AG04449 (cell line): ENCODE measurements at regions not wholly inside any gene's neighbourhood (a gene's known extent, or its start where the extent isn't known, plus 50 kb on each side); places are given as distances from the start of the nearest gene placed in this dataset.

Experiments
- CTCF ChIA-PET: fragments of 350-600 bp; formaldehyde crosslinking; extraction: SDS; loops from one replicate; lab custom pipeline; 2021; ENCODE audit warnings: antibody characterized with exemption; lab: Yijun Ruan, JAX
- POLR2A ChIA-PET: fragments of 400-600, 350-600 bp; formaldehyde crosslinking; extraction: SDS; loops from one replicate; lab custom pipeline; 2020; ENCODE audit warnings: antibody characterized with exemption, inconsistent platforms; lab: Yijun Ruan, JAX
- DNase-seq: peaks from one replicate; pipeline ENCODE4 v3.0.0-alpha.2; 2010; ENCODE audit warnings: low read depth, low spot score
- H3K4me3 ChIP-seq: 2 replicates; pipeline ENCODE4 v1.5.1; 2011; ENCODE audit warnings: low read depth, mild to moderate bottlenecking, control low read depth, low read length
- TF ChIP-seq, protein P1 (sequence below): IDR thresholded peaks from one replicate; pipeline ENCODE4 v1.5.1; 2011; ENCODE audit warnings: mild to moderate bottlenecking, moderate library complexity, low read length, control low read depth, inconsistent platforms; ENCODE audit not compliant: insufficient read depth; ENCODE audit errors: missing control alignments

- TF ChIP-seq, protein P1, sequence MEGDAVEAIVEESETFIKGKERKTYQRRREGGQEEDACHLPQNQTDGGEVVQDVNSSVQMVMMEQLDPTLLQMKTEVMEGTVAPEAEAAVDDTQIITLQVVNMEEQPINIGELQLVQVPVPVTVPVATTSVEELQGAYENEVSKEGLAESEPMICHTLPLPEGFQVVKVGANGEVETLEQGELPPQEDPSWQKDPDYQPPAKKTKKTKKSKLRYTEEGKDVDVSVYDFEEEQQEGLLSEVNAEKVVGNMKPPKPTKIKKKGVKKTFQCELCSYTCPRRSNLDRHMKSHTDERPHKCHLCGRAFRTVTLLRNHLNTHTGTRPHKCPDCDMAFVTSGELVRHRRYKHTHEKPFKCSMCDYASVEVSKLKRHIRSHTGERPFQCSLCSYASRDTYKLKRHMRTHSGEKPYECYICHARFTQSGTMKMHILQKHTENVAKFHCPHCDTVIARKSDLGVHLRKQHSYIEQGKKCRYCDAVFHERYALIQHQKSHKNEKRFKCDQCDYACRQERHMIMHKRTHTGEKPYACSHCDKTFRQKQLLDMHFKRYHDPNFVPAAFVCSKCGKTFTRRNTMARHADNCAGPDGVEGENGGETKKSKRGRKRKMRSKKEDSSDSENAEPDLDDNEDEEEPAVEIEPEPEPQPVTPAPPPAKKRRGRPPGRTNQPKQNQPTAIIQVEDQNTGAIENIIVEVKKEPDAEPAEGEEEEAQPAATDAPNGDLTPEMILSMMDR = no peak
- no peak overlapping the region for H3K4me3 ChIP-seq
- DNase-seq = no peak
- ChIA-PET CTCF (no interaction called here), POLR2A (no interaction called here)
Observed at GRCh38 chr11:16448123-16448717, 91.9 kb upstream of the SOX6 start.

- ChIA-PET POLR2A (no interaction called here), CTCF (no interaction called here)
- TF ChIP-seq, protein P1 = no peak
- H3K4me3 ChIP-seq = no peak overlapping the region
- no peak for DNase-seq
Observed at GRCh38 chr11:16441461-16441860, 85.1 kb upstream of the SOX6 start.

DNA sequence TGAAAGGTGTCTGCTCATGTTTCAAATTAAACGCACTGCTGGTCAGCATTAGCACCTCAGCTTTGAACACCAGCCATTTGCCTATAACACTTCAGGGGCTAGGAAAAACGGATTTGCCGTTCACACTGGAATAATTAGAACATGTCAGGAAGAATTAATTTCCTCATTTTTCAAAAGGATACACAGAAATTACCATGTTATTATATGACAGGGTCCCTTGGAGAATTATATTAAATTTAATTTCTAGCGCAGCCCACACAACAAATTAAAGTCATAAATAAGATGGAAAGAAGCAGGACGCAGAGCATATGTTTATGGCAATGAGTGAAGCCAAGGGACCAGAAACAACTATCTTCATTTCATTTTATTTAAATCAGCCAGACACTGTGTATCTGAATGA lies 83.8 kb upstream of the SOX6 start:
- ChIA-PET POLR2A (no interaction called here), CTCF (interaction anchor here (1.2 kb wide), 1 partner anchor 10 kb away, joined by 3 read pairs; no protein-coding TSS in a partner anchor)
- DNase-seq = no peak
- H3K4me3 ChIP-seq = no peak overlapping the region
- TF ChIP-seq, protein P1 = no peak

- POLR2A ChIA-PET = no interaction called here
- H3K4me3 ChIP-seq = no peak overlapping the region
- no peak for DNase-seq
- TF ChIP-seq, protein P1 = no peak
- CTCF ChIA-PET = no interaction called here
Observed at GRCh38 chr11:16434036-16434435, 77.7 kb upstream of the SOX6 start.

DNA sequence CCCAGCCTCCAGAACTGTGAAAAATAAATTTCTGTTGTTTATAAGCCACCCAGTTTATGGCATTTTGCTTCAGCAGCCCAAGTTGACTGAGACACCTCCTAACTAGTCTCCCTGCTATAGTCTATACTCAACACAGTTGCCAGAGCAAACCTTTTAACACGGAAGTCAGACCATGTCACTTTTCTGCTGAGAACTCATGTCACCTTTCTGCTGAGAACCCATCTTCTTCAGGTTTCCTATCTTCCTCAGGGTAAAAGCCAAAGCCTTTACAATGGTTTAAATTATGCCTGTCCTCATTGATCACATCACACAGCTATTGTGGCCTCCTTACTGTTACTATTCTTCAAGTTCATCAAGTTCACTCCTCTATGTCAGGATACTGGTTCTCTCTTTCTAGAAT lies 74.3 kb upstream of the SOX6 start:
- ChIA-PET POLR2A (no interaction called here), CTCF (no interaction called here)
- no peak overlapping the region for H3K4me3 ChIP-seq
- no peak for DNase-seq
- TF ChIP-seq, protein P1 = no peak

DNA sequence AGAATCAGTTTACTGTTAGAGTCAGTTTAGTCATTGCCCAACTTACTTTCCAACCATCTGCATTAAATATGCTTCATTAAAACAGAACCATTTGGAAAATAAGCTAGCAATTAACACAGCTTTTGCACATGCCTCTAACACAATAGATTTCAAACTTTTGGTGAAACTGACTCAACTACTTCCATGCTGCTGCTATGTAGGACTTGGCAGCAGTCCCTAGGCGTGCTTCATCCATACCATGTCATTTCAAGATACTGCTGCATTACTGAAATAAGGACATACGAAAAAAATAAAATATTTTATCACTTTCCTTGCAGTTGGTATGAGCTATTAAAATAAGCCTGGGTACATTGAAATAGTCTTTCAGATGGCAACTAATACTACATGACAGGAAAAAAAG lies 65.5 kb upstream of the SOX6 start:
- CTCF ChIA-PET = no interaction called here
- TF ChIP-seq, protein P1 = no peak
- POLR2A ChIA-PET = no interaction called here
- no peak overlapping the region for H3K4me3 ChIP-seq
- DNase-seq = peak; percentile 4
